ENCODE measurements at regions not wholly inside any gene's neighbourhood (a gene's known extent, or its start where the extent isn't known, plus 50 kb on each side); places are given as distances from the start of the nearest gene placed in this dataset.
"Not testable (repeated sequence)": the region's sequence is repeated elsewhere in the genome, so short reads cannot be mapped to it uniquely, and the experiment has no call there.

DNA sequence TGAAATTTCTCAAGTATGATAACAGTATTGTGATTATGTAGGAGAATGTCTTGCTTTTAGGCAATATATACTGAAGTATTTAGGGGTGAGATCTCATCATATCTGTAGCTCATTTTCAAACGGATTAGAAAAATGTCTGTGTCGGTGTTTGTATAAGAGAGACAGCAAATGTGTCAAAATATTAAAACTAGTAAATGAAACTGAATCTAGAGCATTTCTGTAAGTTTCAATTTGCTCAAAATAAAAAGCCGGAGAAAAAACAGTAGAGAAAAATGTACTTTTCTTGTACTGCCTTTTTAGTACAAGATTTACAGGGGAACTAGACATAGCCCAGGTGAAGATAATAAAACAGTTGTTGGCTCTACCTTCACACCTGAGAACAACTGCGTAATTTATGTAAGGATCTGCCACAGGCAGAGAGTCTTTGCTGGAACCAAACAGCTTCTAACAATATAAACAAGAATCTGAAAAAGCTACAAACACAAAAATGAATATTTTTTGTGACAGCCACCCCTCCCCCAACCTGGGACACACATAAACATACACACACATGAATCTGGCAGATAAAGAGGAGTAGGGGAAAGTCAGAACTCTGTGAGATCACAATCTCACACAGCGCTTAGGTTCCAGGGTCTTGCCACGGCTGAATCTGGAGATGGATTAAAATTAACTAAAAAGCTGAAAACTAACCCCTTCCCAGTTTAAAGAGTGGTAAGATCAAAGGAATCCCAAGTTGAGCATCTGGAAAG is 153.3 kb downstream of the AVL9 start:
- no peak for ATAC-seq (replicated peaks in 6 of 8)
- H3K4me1 ChIP-seq (replicated peaks in 1 of 2) = no peaks in the 10 kb centered on the region
- WGBS, 10 experiments = 78 to 100% (median 95%) methylated on average over 4 to 6 of the region's 6 CpGs
- in situ Hi-C loops (cut with MboI; ENCODE audit: low pct_unique_long_range_greater_than_20kb in 2 of 9, low sequenced_read_pairs in 9 of 9, unreplicated experiment in 9 of 9) = no loop called here
- no peak overlapping the region for H3K27ac ChIP-seq
- H3K4me3 ChIP-seq = no peak overlapping the region

DNA sequence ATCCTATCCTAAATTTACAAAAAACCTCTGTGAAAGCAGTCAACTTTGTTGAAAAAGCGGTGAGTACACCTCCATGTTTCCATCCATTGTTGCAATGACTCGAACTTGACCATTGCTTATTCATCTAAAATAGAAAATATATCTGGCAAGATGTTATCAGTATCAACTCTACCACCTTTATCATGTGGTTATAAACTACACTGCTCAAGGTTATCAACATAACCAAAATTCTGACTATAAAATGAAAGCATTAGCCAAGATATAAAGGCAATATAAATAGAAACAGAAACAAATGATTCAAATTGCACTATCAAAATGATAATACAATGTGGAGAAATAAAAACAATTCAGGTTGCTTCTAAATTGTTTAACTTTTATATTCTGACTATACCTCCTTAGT is 150.0 kb downstream of the AVL9 start:
- H3K4me1 ChIP-seq (replicated peaks in 1 of 2); H3K27ac ChIP-seq; H3K4me3 ChIP-seq; ATAC-seq (replicated peaks in 6 of 8); in situ Hi-C loops (cut with MboI; ENCODE audit: low pct_unique_long_range_greater_than_20kb in 2 of 9, low sequenced_read_pairs in 9 of 9, unreplicated experiment in 9 of 9): not testable (repeated sequence)
- 81 to 100% (median 100%) methylated on average over 1 to 2 of the region's 2 CpGs; no CpG with 5 or more reads in 4 of the 10 experiments for WGBS, 10 experiments

DNA sequence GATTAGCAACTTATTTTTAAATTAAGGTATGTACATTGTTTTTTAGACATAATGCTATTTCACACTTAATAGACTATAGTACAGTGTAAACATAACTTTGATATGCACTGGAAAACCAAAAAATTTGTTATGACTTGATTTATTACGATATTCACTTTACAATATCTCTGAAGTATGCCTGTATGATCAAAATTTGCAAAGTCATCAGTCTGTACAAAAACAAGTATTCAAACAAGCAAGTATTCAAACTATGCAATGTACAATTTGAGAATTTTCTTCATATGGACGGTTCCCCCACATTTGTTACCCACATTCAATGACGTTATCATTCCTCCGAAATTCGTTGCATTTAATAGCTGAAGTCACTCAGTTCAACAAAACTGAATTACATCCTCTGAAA is 147.9 kb downstream of the AVL9 start:
- WGBS, 10 experiments = 83 to 100% (median 88%) methylated on average over 2 to 5 of the region's 5 CpGs; no CpG with 5 or more reads in 1 of the 10 experiments
- Histone ChIP-seq H3K4me1 (replicated peaks in 1 of 2) (no peaks in the 10 kb centered on the region), H3K4me3 (no peak overlapping the region), H3K27ac (no peak overlapping the region)
- no peak for ATAC-seq (replicated peaks in 6 of 8)
- in situ Hi-C loops (cut with MboI; ENCODE audit: low pct_unique_long_range_greater_than_20kb in 2 of 9, low sequenced_read_pairs in 9 of 9, unreplicated experiment in 9 of 9) = no loop called here

DNA sequence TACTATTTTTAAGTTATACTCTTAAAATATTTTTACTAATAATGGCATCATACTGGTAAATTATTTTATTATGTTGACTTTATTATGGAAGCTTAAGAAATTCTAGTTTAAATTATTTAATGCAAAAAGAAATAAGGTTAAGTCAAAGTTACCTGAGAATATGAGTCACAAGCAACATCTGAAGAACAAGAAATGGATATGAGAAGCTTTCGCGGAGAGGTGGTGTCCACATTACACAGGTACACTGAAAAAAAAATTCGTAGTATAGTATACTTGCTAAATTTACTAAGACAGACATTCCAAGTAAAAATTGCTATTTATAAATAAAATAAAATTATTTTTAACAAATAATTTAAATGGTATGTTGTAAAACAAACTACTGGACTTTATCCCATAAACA is 143.8 kb downstream of the AVL9 start:
- in situ Hi-C loops (cut with MboI; ENCODE audit: low pct_unique_long_range_greater_than_20kb in 2 of 9, low sequenced_read_pairs in 9 of 9, unreplicated experiment in 9 of 9) = no loop called here
- ATAC-seq (replicated peaks in 6 of 8) = no peak
- no peak overlapping the region for H3K27ac ChIP-seq
- H3K4me3 ChIP-seq = no peak overlapping the region
- H3K4me1 ChIP-seq (replicated peaks in 1 of 2) = no peaks in the 10 kb centered on the region
- WGBS, 10 experiments = 60 to 100% (median 87%) methylated on average over 1 to 3 of the region's 3 CpGs

DNA sequence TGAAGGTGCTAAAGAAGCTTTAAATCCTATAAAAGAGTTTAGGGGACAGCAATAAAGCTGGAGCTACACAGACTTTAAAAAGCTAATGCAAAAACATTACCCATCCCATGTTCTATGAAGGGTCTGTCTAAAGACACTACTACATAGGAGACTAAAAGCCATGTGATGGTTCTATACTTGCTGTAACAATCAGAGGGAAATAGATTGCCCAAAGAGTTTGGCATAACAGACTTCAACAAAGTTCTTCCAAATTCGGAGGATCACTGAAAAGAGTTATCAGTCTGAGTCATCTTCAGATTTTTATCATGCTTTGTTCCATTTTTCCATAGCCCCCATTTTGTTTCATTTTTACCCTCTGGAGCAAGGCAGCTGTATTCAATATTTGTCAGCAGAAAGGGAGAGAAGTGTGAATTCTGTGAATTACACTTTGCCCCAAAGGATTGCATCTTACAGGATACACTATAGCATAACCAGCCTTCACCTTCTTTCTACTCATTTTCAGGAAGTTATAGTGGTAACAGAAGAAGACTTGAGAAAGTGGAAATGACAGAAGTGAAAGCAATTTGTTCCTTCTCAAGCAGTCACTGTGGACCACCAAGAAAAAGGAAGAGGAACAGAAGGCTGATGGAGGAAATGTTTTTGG is 143.3 kb downstream of the AVL9 start:
- H3K4me1 ChIP-seq (replicated peaks in 1 of 2); H3K4me3 ChIP-seq; in situ Hi-C loops (cut with MboI; ENCODE audit: low pct_unique_long_range_greater_than_20kb in 2 of 9, low sequenced_read_pairs in 9 of 9, unreplicated experiment in 9 of 9); H3K27ac ChIP-seq; ATAC-seq (replicated peaks in 6 of 8): not testable (repeated sequence)
- 38 to 100% (median 82%) methylated on average over 1 of the region's 1 CpG; no CpG with 5 or more reads in 4 of the 10 experiments for WGBS, 10 experiments

All from motor neuron (in vitro differentiated cells).